GM19025 (cell line): ENCODE measurements at regions not wholly inside any gene's neighbourhood (a gene's known extent, or its start where the extent isn't known, plus 50 kb on each side); places are given as distances from the start of the nearest gene placed in this dataset.
"Not testable (repeated sequence)": the region's sequence is repeated elsewhere in the genome, so short reads cannot be mapped to it uniquely, and the experiment has no call there.

ENCODE experiments used
- ATAC-seq: cut with Tn5 transposase; IDR thresholded peaks from one replicate; pipeline ENCODE4 v1.9.1; 2021; ENCODE audit warnings: mild to moderate bottlenecking, low read depth, moderate library complexity; ENCODE audit not compliant: unreplicated experiment

GRCh38 chr15:100764778-100765466 is 114.7 kb upstream of the ALDH1A3 start:
- no peak for ATAC-seq

DNA sequence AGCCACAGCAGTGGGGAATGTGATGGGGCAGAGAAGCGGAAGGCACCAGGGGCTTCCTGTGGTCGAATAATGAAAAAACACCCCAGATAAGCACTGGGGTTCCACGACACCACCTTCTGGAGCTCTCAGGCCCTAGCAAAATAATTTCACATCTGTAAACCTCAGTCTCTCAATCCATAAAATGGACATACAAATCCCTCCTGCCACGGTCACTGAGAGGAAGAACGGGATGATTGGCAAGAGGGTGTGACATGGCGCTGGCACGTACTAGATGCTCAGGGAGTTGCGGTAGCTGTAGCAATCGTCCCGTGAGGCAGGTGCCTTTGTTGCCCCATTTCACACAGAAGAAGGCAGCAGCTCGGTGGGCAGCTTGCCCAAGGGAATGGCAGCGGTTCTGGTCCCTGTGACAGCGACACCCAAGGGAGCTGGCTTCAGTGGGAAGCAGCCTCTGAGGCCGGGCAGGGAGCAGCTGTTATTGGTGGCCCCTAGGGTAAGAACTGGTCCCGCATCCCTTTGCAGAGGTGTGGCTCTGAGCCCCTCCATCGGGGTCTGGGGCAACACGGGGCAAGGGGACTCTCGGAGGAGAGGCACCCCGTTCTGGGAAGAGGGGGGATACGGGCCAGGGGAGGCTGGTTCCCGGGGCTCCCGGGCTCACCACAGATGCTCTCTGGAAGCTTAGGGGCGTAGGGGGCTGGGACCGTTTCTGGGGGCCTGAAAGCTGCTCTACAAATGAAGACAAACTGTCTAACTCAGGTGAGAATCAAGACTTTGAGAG is 114.0 kb upstream of the ALDH1A3 start:
- no peak for ATAC-seq

GRCh38 chr15:100766243-100767000 is 113.2 kb upstream of the ALDH1A3 start:
- ATAC-seq: no peak

- ATAC-seq: no peak
These were observed 112.4 kb upstream of the ALDH1A3 start for GRCh38 chr15:100767001-100767825.

DNA sequence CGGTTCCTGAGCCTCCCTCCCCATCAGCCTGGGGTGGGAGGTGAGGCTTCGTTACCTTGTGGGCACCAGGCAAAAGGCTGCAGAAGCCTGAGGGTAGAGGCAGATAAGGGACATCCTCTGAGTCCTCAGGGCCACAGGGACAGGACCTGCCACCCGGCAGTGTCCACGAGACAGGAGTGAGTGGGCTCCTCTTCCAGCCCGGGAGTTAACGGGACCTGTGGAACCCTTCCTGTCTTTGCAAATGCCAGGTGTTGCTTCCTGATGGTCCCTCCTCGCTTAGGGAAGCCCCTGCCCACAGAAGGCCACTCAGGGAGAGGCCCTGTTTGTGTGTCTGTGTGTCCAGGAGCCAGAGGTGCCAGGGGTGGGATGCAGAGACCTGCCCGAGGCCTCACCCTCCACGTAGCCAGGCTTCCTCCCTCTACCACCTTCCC is 111.1 kb upstream of the ALDH1A3 start:
- ATAC-seq: no peak

GRCh38 chr15:100769043-100769974 is 110.3 kb upstream of the ALDH1A3 start:
- ATAC-seq: no peak

DNA sequence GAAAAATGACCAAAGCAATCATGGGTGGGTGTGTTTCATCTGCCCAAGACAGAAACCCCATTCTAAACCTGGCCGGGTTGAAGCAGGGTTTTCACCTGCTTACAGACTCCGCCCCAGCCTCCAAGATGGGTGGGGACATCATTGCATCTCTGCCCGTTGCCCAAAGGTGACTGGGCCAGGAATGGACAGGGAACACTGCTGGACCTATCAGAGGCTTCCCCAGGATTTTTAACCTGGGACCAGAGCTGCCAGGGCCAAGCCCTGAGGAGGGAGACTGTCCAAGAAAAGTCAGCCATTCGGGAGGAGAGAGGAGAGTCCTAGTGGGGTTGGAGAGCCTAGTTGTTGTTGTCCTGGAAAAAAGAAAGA is 109.7 kb upstream of the ALDH1A3 start:
- ATAC-seq: no peak

GRCh38 chr15:100770661-100771584 is 108.7 kb upstream of the ALDH1A3 start:
- no peak for ATAC-seq

- ATAC-seq: no peak
These were observed 107.9 kb upstream of the ALDH1A3 start for GRCh38 chr15:100771746-100772145.

DNA sequence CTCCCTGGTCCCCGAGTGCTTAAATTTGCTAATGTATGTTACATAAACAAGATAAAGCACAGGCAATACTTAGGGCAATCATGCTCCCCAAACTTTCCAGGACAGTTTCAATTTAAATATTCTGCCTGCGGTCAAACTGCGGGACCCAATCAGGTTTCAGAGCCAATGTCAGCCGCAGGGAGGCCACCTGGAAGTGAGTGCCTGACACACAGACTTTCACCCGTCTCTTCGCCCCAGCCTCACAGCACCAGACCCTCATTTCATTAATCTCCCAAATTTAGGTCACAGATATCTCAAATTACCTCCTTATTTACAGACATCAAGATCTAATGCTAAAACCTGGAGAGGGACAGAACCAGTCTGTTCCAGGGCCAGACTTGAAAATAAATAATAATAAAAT is 107.2 kb upstream of the ALDH1A3 start:
- no peak for ATAC-seq

GRCh38 chr15:100772892-100773520 is 106.6 kb upstream of the ALDH1A3 start:
- no peak for ATAC-seq

- ATAC-seq: not testable (repeated sequence)
These were observed 105.6 kb upstream of the ALDH1A3 start for GRCh38 chr15:100774044-100774443.

- ATAC-seq: no peak
These were observed 103.9 kb upstream of the ALDH1A3 start for GRCh38 chr15:100775581-100776185.

GRCh38 chr15:100777821-100778220 is 101.8 kb upstream of the ALDH1A3 start:
- ATAC-seq: no peak

DNA sequence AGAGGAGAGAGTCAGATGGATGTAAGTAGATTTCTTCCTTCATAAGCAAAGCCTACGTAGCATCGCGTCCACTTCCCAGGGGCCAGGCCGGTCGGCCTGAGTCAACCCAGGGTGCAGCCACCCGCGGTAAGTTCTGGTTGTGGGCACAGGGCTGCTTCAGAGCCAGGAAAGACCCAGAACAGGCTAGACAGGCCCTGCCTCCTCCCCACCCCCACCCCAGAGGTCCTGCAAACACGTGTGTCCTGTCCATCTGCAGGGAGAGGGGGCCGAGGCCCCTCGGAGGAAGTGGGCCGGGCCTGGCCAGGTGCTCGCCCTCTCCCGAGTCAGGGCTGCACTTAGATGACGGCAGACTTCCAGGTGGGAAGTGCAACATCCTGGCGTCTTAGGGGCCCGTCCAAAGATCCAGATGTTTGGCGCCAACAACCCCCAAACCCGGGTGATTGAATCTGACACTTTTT is 100.8 kb upstream of the ALDH1A3 start:
- no peak for ATAC-seq

GRCh38 chr15:100779331-100780207 is 100.1 kb upstream of the ALDH1A3 start:
- no peak for ATAC-seq
